GM12872 (cell line): ENCODE measurements at regions not wholly inside any gene's neighbourhood (a gene's known extent, or its start where the extent isn't known, plus 50 kb on each side); places are given as distances from the start of the nearest gene placed in this dataset.

ENCODE experiments used
- CTCF ChIP-seq: IDR thresholded peaks from 3 replicates; pipeline ENCODE4 v1.5.1; 2011; ENCODE audit warnings: low read depth, mild to moderate bottlenecking, low read length, moderate library complexity; ENCODE audit not compliant: insufficient read depth

GRCh38 chr20:62533591-62534495, 58.0 kb upstream of the GATA5 start:
- TF ChIP-seq CTCF, result no peak

GRCh38 chr20:62534526-62535221, 58.9 kb upstream of the GATA5 start:
- no peak for TF ChIP-seq CTCF

GRCh38 chr20:62535282-62535811, 59.6 kb upstream of the GATA5 start:
- TF ChIP-seq CTCF, result no peak

- no peak for TF ChIP-seq CTCF
These were observed 60.2 kb upstream of the GATA5 start for GRCh38 chr20:62535964-62536363.

- TF ChIP-seq CTCF, result no peak
These were observed 61.1 kb upstream of the GATA5 start for GRCh38 chr20:62536871-62537401.

GRCh38 chr20:62537649-62538292, 62.0 kb upstream of the GATA5 start:
- no peak for TF ChIP-seq CTCF
